ENCODE measurements at regions not wholly inside any gene's neighbourhood (a gene's known extent, or its start where the extent isn't known, plus 50 kb on each side); places are given as distances from the start of the nearest gene placed in this dataset.

- no peak for ATAC-seq
Observed at GRCh38 chr14:76664790-76665189, 96.5 kb upstream of the VASH1 start.

DNA sequence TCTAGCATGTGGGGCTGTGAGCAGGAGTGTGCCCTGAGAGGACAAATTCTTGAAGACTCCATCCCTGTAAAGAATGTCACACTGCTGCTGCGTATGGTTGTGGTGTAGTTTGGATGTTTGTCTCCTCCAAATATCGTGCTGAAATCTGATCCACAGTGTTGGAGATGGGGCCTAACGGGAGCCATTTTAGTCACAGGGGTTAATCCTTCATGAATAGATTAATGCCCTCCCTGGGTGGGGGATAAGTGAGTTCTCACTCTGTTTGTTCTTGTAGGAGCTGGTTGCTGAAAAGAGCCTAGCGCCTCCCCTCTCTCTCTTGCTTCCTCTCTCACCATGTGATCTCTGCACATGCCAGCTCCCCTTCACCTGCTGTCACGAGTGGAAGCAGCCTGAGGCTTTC is 94.5 kb upstream of the VASH1 start:
- TF ChIP-seq PPARA (CRISPR knock-in tag; IDR thresholded peaks at IDR 0.05; ENCODE audit: borderline replicate concordance) (no peak), ESRRG (CRISPR knock-in tag; IDR thresholded peaks at IDR 0.05) (no peak), GLIS3 (CRISPR knock-in tag; IDR thresholded peaks at IDR 0.05) (no peak), SNAI2 (CRISPR knock-in tag; IDR thresholded peaks at IDR 0.05) (no peak), OSR1 (CRISPR knock-in tag; IDR thresholded peaks at IDR 0.05) (no peak), ZC3H10 (CRISPR knock-in tag; IDR thresholded peaks at IDR 0.05) (no peak), CSDC2 (CRISPR knock-in tag; IDR thresholded peaks at IDR 0.05) (no peak), BACH2 (CRISPR knock-in tag; IDR thresholded peaks at IDR 0.05; ENCODE audit: borderline replicate concordance) (no peak), ZFP30 (CRISPR knock-in tag; IDR thresholded peaks at IDR 0.05) (no peak), TSHZ2 (CRISPR knock-in tag; IDR thresholded peaks at IDR 0.05) (no peak), TCF4 (CRISPR knock-in tag; IDR thresholded peaks at IDR 0.05; ENCODE audit: borderline replicate concordance) (no peak), RARB (CRISPR knock-in tag; IDR thresholded peaks at IDR 0.05) (no peak), ISL1 (CRISPR knock-in tag; IDR thresholded peaks at IDR 0.05) (no peak), CREB5 (CRISPR knock-in tag; IDR thresholded peaks at IDR 0.05; ENCODE audit: low read depth) (no peak), ARNTL (CRISPR knock-in tag; IDR thresholded peaks at IDR 0.05; ENCODE audit: borderline replicate concordance, low read depth) (no peak), ZNF8 (CRISPR knock-in tag; IDR thresholded peaks at IDR 0.05) (no peak), TOX (CRISPR knock-in tag; IDR thresholded peaks at IDR 0.05; ENCODE audit: borderline replicate concordance) (no peak)
- TF ChIP-seq, protein P1, sequence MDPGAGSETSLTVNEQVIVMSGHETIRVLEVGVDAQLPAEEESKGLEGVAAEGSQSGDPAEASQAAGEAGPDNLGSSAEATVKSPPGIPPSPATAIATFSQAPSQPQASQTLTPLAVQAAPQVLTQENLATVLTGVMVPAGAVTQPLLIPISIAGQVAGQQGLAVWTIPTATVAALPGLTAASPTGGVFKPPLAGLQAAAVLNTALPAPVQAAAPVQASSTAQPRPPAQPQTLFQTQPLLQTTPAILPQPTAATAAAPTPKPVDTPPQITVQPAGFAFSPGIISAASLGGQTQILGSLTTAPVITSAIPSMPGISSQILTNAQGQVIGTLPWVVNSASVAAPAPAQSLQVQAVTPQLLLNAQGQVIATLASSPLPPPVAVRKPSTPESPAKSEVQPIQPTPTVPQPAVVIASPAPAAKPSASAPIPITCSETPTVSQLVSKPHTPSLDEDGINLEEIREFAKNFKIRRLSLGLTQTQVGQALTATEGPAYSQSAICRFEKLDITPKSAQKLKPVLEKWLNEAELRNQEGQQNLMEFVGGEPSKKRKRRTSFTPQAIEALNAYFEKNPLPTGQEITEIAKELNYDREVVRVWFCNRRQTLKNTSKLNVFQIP (CRISPR knock-in tag; IDR thresholded peaks at IDR 0.05; ENCODE audit: borderline replicate concordance, low read depth) = no peak
- TF ChIP-seq, protein P2, sequence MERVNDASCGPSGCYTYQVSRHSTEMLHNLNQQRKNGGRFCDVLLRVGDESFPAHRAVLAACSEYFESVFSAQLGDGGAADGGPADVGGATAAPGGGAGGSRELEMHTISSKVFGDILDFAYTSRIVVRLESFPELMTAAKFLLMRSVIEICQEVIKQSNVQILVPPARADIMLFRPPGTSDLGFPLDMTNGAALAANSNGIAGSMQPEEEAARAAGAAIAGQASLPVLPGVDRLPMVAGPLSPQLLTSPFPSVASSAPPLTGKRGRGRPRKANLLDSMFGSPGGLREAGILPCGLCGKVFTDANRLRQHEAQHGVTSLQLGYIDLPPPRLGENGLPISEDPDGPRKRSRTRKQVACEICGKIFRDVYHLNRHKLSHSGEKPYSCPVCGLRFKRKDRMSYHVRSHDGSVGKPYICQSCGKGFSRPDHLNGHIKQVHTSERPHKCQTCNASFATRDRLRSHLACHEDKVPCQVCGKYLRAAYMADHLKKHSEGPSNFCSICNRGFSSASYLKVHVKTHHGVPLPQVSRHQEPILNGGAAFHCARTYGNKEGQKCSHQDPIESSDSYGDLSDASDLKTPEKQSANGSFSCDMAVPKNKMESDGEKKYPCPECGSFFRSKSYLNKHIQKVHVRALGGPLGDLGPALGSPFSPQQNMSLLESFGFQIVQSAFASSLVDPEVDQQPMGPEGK (CRISPR knock-in tag; IDR thresholded peaks at IDR 0.05; ENCODE audit: borderline replicate concordance) = no peak
- ATAC-seq = no peak

More at GRCh38 chr14:76664790-76665189, 96.5 kb upstream of the VASH1 start:
- no peak for TF ChIP-seq SNAI2 (CRISPR knock-in tag; IDR thresholded peaks at IDR 0.05)

DNA sequence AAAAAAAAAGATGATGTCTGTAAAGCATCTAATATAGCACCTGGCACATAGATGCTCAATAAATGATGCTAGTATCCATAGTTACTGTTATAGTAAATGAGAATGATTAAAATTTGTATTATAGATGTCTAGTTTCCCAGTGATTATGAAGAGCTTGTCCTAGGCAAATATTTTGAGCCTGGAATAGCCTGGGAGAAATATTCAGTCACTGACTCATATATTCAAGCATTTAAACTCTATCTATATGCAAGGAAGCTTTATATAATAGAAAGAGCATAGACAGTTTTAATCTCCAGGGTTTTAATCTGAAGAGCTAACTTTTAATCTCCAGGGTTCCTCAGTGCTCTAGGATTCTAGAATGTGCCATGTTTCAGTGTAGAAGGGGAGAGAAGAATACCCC is 91.5 kb upstream of the VASH1 start:
- TF ChIP-seq ZNF8 (CRISPR knock-in tag; IDR thresholded peaks at IDR 0.05) (no peak), CSDC2 (CRISPR knock-in tag; IDR thresholded peaks at IDR 0.05) (no peak), ZNF565 (CRISPR knock-in tag; conservative IDR thresholded peaks at IDR 0.05; ENCODE audit: low read depth) (no peak)
- no peak for ATAC-seq

- TF ChIP-seq CREB5 (CRISPR knock-in tag; IDR thresholded peaks at IDR 0.05; ENCODE audit: low read depth) (no peak), ZNF8 (CRISPR knock-in tag; IDR thresholded peaks at IDR 0.05) (no peak), GLIS3 (CRISPR knock-in tag; IDR thresholded peaks at IDR 0.05) (no peak), CSDC2 (CRISPR knock-in tag; IDR thresholded peaks at IDR 0.05) (no peak), OSR1 (CRISPR knock-in tag; IDR thresholded peaks at IDR 0.05) (no peak), RARB (CRISPR knock-in tag; IDR thresholded peaks at IDR 0.05) (no peak), TOX (CRISPR knock-in tag; IDR thresholded peaks at IDR 0.05; ENCODE audit: borderline replicate concordance) (no peak), ISL1 (CRISPR knock-in tag; IDR thresholded peaks at IDR 0.05) (no peak), CSRNP3 (CRISPR knock-in tag; IDR thresholded peaks at IDR 0.05) (no peak), PPARA (CRISPR knock-in tag; IDR thresholded peaks at IDR 0.05; ENCODE audit: borderline replicate concordance) (no peak), ZFP30 (CRISPR knock-in tag; IDR thresholded peaks at IDR 0.05) (no peak)
- no peak for ATAC-seq
Observed at GRCh38 chr14:76672123-76672522, 89.1 kb upstream of the VASH1 start.
